ENCODE measurements at regions not wholly inside any gene's neighbourhood (a gene's known extent, or its start where the extent isn't known, plus 50 kb on each side); places are given as distances from the start of the nearest gene placed in this dataset.

- TF ChIP-seq, protein P1, sequence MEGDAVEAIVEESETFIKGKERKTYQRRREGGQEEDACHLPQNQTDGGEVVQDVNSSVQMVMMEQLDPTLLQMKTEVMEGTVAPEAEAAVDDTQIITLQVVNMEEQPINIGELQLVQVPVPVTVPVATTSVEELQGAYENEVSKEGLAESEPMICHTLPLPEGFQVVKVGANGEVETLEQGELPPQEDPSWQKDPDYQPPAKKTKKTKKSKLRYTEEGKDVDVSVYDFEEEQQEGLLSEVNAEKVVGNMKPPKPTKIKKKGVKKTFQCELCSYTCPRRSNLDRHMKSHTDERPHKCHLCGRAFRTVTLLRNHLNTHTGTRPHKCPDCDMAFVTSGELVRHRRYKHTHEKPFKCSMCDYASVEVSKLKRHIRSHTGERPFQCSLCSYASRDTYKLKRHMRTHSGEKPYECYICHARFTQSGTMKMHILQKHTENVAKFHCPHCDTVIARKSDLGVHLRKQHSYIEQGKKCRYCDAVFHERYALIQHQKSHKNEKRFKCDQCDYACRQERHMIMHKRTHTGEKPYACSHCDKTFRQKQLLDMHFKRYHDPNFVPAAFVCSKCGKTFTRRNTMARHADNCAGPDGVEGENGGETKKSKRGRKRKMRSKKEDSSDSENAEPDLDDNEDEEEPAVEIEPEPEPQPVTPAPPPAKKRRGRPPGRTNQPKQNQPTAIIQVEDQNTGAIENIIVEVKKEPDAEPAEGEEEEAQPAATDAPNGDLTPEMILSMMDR (IDR thresholded peaks at IDR 0.05), result no peak
- no peak for TF ChIP-seq POLR2A (IDR thresholded peaks at IDR 0.05)
Observed at GRCh38 chr1:98422816-98423215, 238.7 kb upstream of the SNX7 start.

Data from adrenal gland (tissue), 5 donors.